ENCODE measurements at regions not wholly inside any gene's neighbourhood (a gene's known extent, or its start where the extent isn't known, plus 50 kb on each side); places are given as distances from the start of the nearest gene placed in this dataset.

- DNase-seq: no peak
Measured at GRCh38 chr4:26141911-26142638, 178.7 kb upstream of the RBPJ start.

GRCh38 chr4:26144526-26145155 is 176.2 kb upstream of the RBPJ start:
- DNase-seq: no peak

- no peak for DNase-seq
Measured at GRCh38 chr4:26145212-26145611, 175.6 kb upstream of the RBPJ start.

GRCh38 chr4:26148927-26149326 is 171.9 kb upstream of the RBPJ start:
- no peak for DNase-seq

- no peak for DNase-seq
Measured at GRCh38 chr4:26150948-26151347, 169.9 kb upstream of the RBPJ start.

- no peak for DNase-seq
Measured at GRCh38 chr4:26151615-26152014, 169.2 kb upstream of the RBPJ start.

GRCh38 chr4:26152056-26152455 is 168.8 kb upstream of the RBPJ start:
- no peak for DNase-seq

- no peak for DNase-seq
Measured at GRCh38 chr4:26157541-26157940, 163.3 kb upstream of the RBPJ start.

- no peak for DNase-seq
Measured at GRCh38 chr4:26160591-26160990, 160.2 kb upstream of the RBPJ start.

GRCh38 chr4:26161030-26161824 is 159.6 kb upstream of the RBPJ start:
- no peak for DNase-seq

- no peak for DNase-seq
Measured at GRCh38 chr4:26162101-26162500, 158.7 kb upstream of the RBPJ start.

GRCh38 chr4:26163425-26164362 is 157.1 kb upstream of the RBPJ start:
- DNase-seq: no peak

- DNase-seq: no peak
Measured at GRCh38 chr4:26171501-26171900, 149.3 kb upstream of the RBPJ start.

- DNase-seq: no peak
Measured at GRCh38 chr4:26171941-26172340, 148.9 kb upstream of the RBPJ start.

GRCh38 chr4:26173619-26174018 is 147.2 kb upstream of the RBPJ start:
- DNase-seq: no peak

- DNase-seq: no peak
Measured at GRCh38 chr4:26174027-26174426, 146.8 kb upstream of the RBPJ start.

- peak; percentile 52 for DNase-seq
Measured at GRCh38 chr4:26175006-26175786, 145.6 kb upstream of the RBPJ start.

GRCh38 chr4:26175905-26176470 is 144.8 kb upstream of the RBPJ start:
- DNase-seq: no peak

- DNase-seq: no peak
Measured at GRCh38 chr4:26176598-26177149, 144.1 kb upstream of the RBPJ start.

- no peak for DNase-seq
Measured at GRCh38 chr4:26178854-26179253, 142.0 kb upstream of the RBPJ start.

GRCh38 chr4:26179316-26179760 is 141.5 kb upstream of the RBPJ start:
- DNase-seq: no peak

Data from CD4-positive, alpha-beta T cell treated with Interleukin-12 subunit alpha and Interleukin-12 subunit beta, for 1 hour (primary cell).